Liver (tissue), 8 donors: ENCODE measurements at regions not wholly inside any gene's neighbourhood (a gene's known extent, or its start where the extent isn't known, plus 50 kb on each side); places are given as distances from the start of the nearest gene placed in this dataset.

ENCODE experiments used
- DNase-seq: peaks from one replicate; pipeline ENCODE4 v3.0.0-alpha.2; 2017; ENCODE audit warnings: low spot score
- H3K27ac ChIP-seq, 2 donors: one replicate each; pipeline ENCODE4 v1.7.0; 2013; ENCODE audit warnings: inconsistent platforms in 2 of 2, low read length in 2 of 2, control low read depth in 1 of 2, low read depth in 1 of 2, mild to moderate bottlenecking in 1 of 2
- H3K27me3 ChIP-seq, 4 donors: one replicate each; pipeline versions ENCODE4 v1.6.1 to v1.7.0; 2013; ENCODE audit warnings: low read length in 3 of 4, inconsistent platforms in 1 of 4, mild to moderate bottlenecking in 1 of 4, moderate library complexity in 1 of 4; ENCODE audit not compliant: control insufficient read depth in 4 of 4, insufficient read depth in 4 of 4
- H3K36me3 ChIP-seq, 4 donors: one replicate each; pipeline versions ENCODE4 v1.6.1 to v1.7.0; 2013; ENCODE audit warnings: low read length in 3 of 4, mild to moderate bottlenecking in 3 of 4, low read depth in 1 of 4, moderate library complexity in 1 of 4; ENCODE audit not compliant: control insufficient read depth in 4 of 4, insufficient read depth in 3 of 4
- H3K4me1 ChIP-seq, 4 donors: one replicate each; pipeline versions ENCODE4 v1.6.1 to v1.7.0; 2013; ENCODE audit warnings: low read length in 3 of 4, mild to moderate bottlenecking in 3 of 4, moderate library complexity in 1 of 4; ENCODE audit not compliant: control insufficient read depth in 4 of 4, insufficient read depth in 4 of 4
- H3K4me3 ChIP-seq, 3 donors: one replicate each; pipeline versions ENCODE4 v1.6.1 to v1.7.0; 2013; ENCODE audit warnings: low read length in 3 of 3, control low read depth in 1 of 3, low read depth in 1 of 3, mild to moderate bottlenecking in 1 of 3
- H3K9ac ChIP-seq, 2 donors: one replicate each; pipeline ENCODE4 v1.7.0; 2013; ENCODE audit warnings: low read length in 2 of 2, mild to moderate bottlenecking in 2 of 2, moderate library complexity in 2 of 2, control low read depth in 1 of 2, low read depth in 1 of 2
- H3K9me3 ChIP-seq, 4 donors: one replicate each; pipeline versions ENCODE4 v1.6.1 to v1.7.0; 2013; ENCODE audit warnings: low read length in 3 of 4; ENCODE audit not compliant: control insufficient read depth in 4 of 4
- EGR1 ChIP-seq, 2 donors: IDR thresholded peaks; 2 replicates each; pipeline ENCODE4 v1.6.1; 2016 to 2018; ENCODE audit warnings: antibody characterized with exemption in 2 of 2, low read depth in 2 of 2
- FOXA2 ChIP-seq: IDR thresholded peaks from 2 replicates; pipeline ENCODE4 v1.6.1; 2016; ENCODE audit warnings: antibody characterized with exemption
- GABPA ChIP-seq, 2 donors: IDR thresholded peaks in 1 of 2; conservative IDR thresholded peaks in 1 of 2; 2 replicates each; pipeline ENCODE4 v1.6.1; 2016; ENCODE audit warnings: antibody characterized with exemption in 2 of 2, mild to moderate bottlenecking in 1 of 2, moderate library complexity in 1 of 2
- HNF4A ChIP-seq, 2 donors: conservative IDR thresholded peaks; 2 replicates each; pipeline ENCODE4 v1.6.1; 2016; ENCODE audit warnings: antibody characterized with exemption in 2 of 2, mild to moderate bottlenecking in 2 of 2
- HNF4G ChIP-seq: IDR thresholded peaks from 2 replicates; pipeline ENCODE4 v1.6.1; 2016; ENCODE audit warnings: antibody characterized with exemption
- JUND ChIP-seq, 2 donors: IDR thresholded peaks; 2 replicates each; pipeline ENCODE4 v1.6.1; 2016; ENCODE audit warnings: antibody characterized with exemption in 2 of 2
- NR2F2 ChIP-seq: IDR thresholded peaks from 2 replicates; pipeline ENCODE4 v1.6.1; 2016; ENCODE audit warnings: antibody characterized with exemption
- RAD21 ChIP-seq, 2 donors: IDR thresholded peaks; 2 replicates each; pipeline ENCODE4 v1.6.1; 2016; ENCODE audit warnings: antibody characterized with exemption in 2 of 2, mild to moderate bottlenecking in 2 of 2
- RXRA ChIP-seq, 2 donors: IDR thresholded peaks; 2 replicates each; pipeline ENCODE4 v1.6.1; 2017 to 2018; ENCODE audit warnings: antibody characterized with exemption in 2 of 2, mild to moderate bottlenecking in 1 of 2
- SP1 ChIP-seq: IDR thresholded peaks from 2 replicates; pipeline ENCODE4 v1.6.1; 2018; ENCODE audit warnings: antibody characterized with exemption, mild to moderate bottlenecking
- TAF1 ChIP-seq: conservative IDR thresholded peaks from 2 replicates; pipeline ENCODE4 v1.6.1; 2016; ENCODE audit warnings: antibody characterized with exemption, mild to moderate bottlenecking
- YY1 ChIP-seq: IDR thresholded peaks from 2 replicates; pipeline ENCODE4 v1.6.1; 2016; ENCODE audit warnings: antibody characterized with exemption, mild to moderate bottlenecking
- WGBS: extraction: QIAGEN DNeasy Blood & Tissue Kit; methylation state at CpG from one replicate; pipeline ENCODE4 v1.1.7; 2013; 5-methylcytosine and 5-hydroxymethylcytosine counted together
- TF ChIP-seq, protein P1 (sequence below): fragments of 150-350 bp; IDR thresholded peaks from 2 replicates; pipeline ENCODE4 v1.5.1; 2017; ENCODE audit warnings: improper control_type of control experiment, low read depth, low read length; ENCODE audit not compliant: missing input control
- TF ChIP-seq, protein P2 (sequence below): IDR thresholded peaks from 2 replicates; pipeline ENCODE4 v1.6.1; 2016; ENCODE audit warnings: antibody characterized with exemption, mild to moderate bottlenecking
- TF ChIP-seq, protein P3 (sequence below): IDR thresholded peaks from 2 replicates; pipeline ENCODE4 v1.6.1; 2016; ENCODE audit warnings: antibody characterized with exemption
- TF ChIP-seq, protein P4 (sequence below): IDR thresholded peaks from 2 replicates; pipeline ENCODE4 v1.6.1; 2016; ENCODE audit warnings: antibody characterized with exemption
- donor health status: healthy.
- donor health status: healthy.
- donor health status: healthy.
- donor health status: healthy.
- donor health status: healthy.

DNA sequence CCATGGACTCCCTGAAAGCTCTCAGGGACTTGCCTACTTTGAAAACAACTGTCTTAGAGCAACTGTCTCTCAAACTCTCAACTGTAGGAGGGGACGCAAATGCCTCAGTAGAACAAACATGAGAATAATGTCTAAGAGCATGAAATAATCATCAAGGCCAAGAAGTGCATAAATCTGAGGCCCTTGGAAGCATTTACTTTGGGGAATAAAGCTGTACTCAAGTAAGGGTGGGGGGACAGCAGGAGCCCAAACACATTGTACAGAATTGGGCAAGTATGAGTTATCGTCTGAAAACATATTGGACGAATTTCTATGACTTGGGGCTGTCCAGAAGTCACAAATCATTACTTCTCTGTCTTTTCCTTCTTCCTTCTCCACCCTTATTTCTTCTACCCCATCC lies 96.3 kb upstream of the HMHB1 start:
- H3K9me3 ChIP-seq = no peaks in the 10 kb centered on the region
- H3K4me1 ChIP-seq = no peaks in the 10 kb centered on the region
- 94% methylated on average over 3 of the region's 3 CpGs for WGBS
- no peaks in the 10 kb centered on the region for H3K27me3 ChIP-seq
- no peak overlapping the region for H3K9ac ChIP-seq
- DNase-seq = no peak
- H3K36me3 ChIP-seq = no peaks in the 10 kb centered on the region
- H3K4me3 ChIP-seq = no peak overlapping the region
- TF ChIP-seq SP1 = no peak
- TF ChIP-seq GABPA (IDR thresholded peaks at IDR 0.05 in 1 of 2, conservative IDR thresholded peaks at IDR 0.05 in 1 of 2) = no peak
- TF ChIP-seq HNF4G = no peak
- TF ChIP-seq JUND (IDR thresholded peaks at IDR 0.05) = no peak
- no peak for TF ChIP-seq RXRA (IDR thresholded peaks at IDR 0.05)
- TF ChIP-seq HNF4A (conservative IDR thresholded peaks at IDR 0.05) = no peak
- no peak for TF ChIP-seq EGR1 (IDR thresholded peaks at IDR 0.05; ENCODE audit: low read depth in 2 of 2)
- TF ChIP-seq, protein P1, sequence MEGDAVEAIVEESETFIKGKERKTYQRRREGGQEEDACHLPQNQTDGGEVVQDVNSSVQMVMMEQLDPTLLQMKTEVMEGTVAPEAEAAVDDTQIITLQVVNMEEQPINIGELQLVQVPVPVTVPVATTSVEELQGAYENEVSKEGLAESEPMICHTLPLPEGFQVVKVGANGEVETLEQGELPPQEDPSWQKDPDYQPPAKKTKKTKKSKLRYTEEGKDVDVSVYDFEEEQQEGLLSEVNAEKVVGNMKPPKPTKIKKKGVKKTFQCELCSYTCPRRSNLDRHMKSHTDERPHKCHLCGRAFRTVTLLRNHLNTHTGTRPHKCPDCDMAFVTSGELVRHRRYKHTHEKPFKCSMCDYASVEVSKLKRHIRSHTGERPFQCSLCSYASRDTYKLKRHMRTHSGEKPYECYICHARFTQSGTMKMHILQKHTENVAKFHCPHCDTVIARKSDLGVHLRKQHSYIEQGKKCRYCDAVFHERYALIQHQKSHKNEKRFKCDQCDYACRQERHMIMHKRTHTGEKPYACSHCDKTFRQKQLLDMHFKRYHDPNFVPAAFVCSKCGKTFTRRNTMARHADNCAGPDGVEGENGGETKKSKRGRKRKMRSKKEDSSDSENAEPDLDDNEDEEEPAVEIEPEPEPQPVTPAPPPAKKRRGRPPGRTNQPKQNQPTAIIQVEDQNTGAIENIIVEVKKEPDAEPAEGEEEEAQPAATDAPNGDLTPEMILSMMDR = no peak
- TF ChIP-seq NR2F2 = no peak
- TF ChIP-seq, protein P2, sequence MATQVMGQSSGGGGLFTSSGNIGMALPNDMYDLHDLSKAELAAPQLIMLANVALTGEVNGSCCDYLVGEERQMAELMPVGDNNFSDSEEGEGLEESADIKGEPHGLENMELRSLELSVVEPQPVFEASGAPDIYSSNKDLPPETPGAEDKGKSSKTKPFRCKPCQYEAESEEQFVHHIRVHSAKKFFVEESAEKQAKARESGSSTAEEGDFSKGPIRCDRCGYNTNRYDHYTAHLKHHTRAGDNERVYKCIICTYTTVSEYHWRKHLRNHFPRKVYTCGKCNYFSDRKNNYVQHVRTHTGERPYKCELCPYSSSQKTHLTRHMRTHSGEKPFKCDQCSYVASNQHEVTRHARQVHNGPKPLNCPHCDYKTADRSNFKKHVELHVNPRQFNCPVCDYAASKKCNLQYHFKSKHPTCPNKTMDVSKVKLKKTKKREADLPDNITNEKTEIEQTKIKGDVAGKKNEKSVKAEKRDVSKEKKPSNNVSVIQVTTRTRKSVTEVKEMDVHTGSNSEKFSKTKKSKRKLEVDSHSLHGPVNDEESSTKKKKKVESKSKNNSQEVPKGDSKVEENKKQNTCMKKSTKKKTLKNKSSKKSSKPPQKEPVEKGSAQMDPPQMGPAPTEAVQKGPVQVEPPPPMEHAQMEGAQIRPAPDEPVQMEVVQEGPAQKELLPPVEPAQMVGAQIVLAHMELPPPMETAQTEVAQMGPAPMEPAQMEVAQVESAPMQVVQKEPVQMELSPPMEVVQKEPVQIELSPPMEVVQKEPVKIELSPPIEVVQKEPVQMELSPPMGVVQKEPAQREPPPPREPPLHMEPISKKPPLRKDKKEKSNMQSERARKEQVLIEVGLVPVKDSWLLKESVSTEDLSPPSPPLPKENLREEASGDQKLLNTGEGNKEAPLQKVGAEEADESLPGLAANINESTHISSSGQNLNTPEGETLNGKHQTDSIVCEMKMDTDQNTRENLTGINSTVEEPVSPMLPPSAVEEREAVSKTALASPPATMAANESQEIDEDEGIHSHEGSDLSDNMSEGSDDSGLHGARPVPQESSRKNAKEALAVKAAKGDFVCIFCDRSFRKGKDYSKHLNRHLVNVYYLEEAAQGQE = no peak
- no peak for TF ChIP-seq FOXA2
- TF ChIP-seq, protein P3, sequence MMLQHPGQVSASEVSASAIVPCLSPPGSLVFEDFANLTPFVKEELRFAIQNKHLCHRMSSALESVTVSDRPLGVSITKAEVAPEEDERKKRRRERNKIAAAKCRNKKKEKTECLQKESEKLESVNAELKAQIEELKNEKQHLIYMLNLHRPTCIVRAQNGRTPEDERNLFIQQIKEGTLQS = no peak
- no peak for TF ChIP-seq RAD21 (IDR thresholded peaks at IDR 0.05)
- no peak for TF ChIP-seq YY1
- TF ChIP-seq, protein P4, sequence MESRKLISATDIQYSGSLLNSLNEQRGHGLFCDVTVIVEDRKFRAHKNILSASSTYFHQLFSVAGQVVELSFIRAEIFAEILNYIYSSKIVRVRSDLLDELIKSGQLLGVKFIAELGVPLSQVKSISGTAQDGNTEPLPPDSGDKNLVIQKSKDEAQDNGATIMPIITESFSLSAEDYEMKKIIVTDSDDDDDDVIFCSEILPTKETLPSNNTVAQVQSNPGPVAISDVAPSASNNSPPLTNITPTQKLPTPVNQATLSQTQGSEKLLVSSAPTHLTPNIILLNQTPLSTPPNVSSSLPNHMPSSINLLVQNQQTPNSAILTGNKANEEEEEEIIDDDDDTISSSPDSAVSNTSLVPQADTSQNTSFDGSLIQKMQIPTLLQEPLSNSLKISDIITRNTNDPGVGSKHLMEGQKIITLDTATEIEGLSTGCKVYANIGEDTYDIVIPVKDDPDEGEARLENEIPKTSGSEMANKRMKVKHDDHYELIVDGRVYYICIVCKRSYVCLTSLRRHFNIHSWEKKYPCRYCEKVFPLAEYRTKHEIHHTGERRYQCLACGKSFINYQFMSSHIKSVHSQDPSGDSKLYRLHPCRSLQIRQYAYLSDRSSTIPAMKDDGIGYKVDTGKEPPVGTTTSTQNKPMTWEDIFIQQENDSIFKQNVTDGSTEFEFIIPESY = no peak
- no peak for TF ChIP-seq TAF1
- H3K27ac ChIP-seq = no peak overlapping the region

DNA sequence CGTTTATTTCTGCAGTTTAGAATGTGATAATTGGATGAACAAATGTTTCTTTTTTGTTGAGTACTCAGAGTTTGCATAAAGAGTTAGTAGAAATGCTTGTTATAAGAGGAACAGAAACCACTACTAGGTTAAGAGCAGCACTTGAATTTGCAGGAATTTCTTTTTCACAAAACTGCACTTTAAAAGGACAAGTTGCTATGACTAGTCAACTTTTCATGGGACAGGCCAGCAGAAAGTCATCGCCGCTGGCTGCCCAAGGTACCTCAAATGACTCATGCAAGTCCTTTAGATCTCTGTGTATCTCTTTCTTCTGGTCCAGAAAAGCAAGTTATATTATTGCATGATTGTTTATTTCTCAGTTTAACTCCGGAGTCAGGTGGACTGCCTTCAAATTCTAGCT lies 97.3 kb upstream of the HMHB1 start:
- Histone ChIP-seq H3K27ac (no peak overlapping the region), H3K27me3 (no peaks in the 10 kb centered on the region), H3K9me3 (no peaks in the 10 kb centered on the region), H3K9ac (no peak overlapping the region), H3K4me1 (no peaks in the 10 kb centered on the region), H3K36me3 (no peaks in the 10 kb centered on the region), H3K4me3 (no peak overlapping the region)
- TF ChIP-seq YY1 = no peak
- TF ChIP-seq, protein P1 = no peak
- 90% methylated on average over 4 of the region's 4 CpGs for WGBS
- no peak for DNase-seq
